Epidermal melanocyte (primary cell): ENCODE measurements at regions not wholly inside any gene's neighbourhood (a gene's known extent, or its start where the extent isn't known, plus 50 kb on each side); places are given as distances from the start of the nearest gene placed in this dataset.
"Not testable (repeated sequence)": the region's sequence is repeated elsewhere in the genome, so short reads cannot be mapped to it uniquely, and the experiment has no call there.

Source experiments
- DNase-seq: peaks from one replicate; pipeline ENCODE4 v3.0.0; 2011; ENCODE audit warnings: low spot score; ENCODE audit not compliant: insufficient read length

- DNase-seq: no peak
Observed at GRCh38 chrY:19056138-19056469, 282.6 kb upstream of the HSFY2 start.

GRCh38 chrY:19055232-19056137 is 281.9 kb upstream of the HSFY2 start:
- DNase-seq: no peak

DNA sequence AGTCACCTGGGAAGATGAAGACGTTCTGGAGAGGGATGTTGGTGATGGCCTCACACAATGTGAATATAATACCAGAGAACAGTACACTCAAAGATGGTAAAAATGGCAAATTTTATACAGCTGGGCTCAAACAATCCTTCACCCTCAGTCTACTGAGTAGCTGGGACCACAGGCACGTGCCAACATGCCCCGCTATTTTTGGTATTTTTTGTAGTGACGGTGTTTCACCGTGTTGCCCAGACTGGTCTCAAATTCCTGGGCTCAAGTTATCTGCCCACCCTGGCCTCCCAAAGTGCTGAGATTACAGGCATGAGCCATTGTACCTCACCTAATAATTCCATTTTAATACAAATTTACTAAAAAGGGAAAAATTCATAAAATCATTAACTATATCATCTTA is 280.3 kb upstream of the HSFY2 start:
- DNase-seq: no peak

- DNase-seq: no peak
Observed at GRCh38 chrY:19051021-19051420, 277.5 kb upstream of the HSFY2 start.

GRCh38 chrY:19042984-19043442 is 269.5 kb upstream of the HSFY2 start:
- no peak for DNase-seq

- DNase-seq: no peak
Observed at GRCh38 chrY:19042306-19042958, 268.9 kb upstream of the HSFY2 start.

DNA sequence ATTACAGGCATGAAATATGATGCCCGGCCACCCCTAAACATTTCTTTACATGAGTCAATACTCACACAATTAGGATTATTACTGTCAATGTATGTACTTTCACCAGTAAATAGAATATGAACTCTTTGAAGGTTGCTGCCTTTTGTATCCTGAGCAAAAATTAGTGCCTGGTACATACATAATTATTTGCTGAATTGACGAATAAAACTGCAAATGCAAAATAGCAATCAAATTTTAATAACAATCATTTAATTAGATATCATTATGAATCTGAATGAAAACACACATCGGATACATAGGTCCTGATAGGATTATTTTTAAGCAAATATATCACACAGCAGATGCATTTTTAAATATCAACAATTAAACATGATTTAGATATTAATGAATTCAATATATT is 253.1 kb upstream of the HSFY2 start:
- DNase-seq: no peak

- no peak for DNase-seq
Observed at GRCh38 chrY:19023934-19024333, 250.4 kb upstream of the HSFY2 start.

DNA sequence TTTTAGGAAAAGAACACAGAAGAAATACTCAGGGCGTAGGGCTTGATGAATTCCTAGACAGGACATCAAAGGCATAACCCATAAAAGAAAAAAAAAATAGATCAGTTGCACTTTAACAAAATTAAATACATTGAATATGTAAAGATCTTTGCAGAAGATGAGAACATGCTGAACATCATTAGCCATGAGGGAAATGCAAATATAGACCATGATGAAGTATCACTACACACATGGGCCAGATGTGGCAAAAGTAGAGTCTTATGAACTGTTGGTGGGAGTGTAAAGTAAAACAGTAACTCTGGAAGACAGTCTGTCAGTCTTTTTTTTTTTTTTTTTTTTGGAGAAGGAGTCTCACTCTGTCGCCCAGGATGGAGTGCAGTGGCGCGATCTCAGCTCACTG is 246.7 kb upstream of the HSFY2 start:
- no peak for DNase-seq

- DNase-seq: no peak
Observed at GRCh38 chrY:19016990-19017389, 243.5 kb upstream of the HSFY2 start.

- no peak for DNase-seq
Observed at GRCh38 chrY:19015854-19016253, 242.3 kb upstream of the HSFY2 start.

GRCh38 chrY:19015213-19015612 is 241.7 kb upstream of the HSFY2 start:
- DNase-seq: no peak

DNA sequence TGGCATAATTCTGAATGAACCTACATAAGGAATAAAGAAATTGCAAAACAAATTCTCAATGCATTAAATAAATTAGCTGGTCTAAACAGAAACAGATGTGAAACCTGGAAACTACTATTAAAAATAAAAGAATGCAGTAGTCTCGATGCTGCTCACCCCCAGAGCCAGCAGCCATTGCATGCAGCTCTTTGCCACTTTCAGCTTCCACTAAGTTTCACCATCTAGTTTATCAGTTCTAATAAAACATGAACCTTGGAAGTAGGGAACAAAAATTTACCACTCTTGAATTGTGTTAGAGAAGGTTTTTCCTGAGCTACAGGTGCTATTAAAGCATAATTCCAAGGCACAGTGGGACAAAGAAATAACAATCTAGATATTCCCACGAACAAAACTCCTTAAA is 239.4 kb upstream of the HSFY2 start:
- no peak for DNase-seq

GRCh38 chrY:19011605-19012090 is 238.1 kb upstream of the HSFY2 start:
- DNase-seq: no peak

DNA sequence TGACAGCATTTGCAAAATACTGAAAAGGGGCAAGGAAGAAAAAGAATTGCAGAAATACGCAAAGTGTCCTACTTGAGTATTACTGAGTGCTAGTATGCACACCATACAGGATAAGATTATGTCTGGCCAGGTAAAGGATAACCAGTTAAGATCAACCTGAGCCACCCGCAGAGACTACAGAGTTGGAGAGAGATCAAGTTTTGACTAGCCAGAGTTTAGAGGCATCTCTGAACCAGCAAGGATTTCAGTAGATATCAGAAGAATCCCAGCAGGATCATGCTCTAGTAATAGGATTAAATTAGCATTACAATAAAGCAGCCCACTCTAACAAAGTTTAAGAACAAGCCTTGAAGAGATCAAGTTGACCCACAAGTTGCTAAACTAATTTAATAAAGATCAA is 232.7 kb upstream of the HSFY2 start:
- no peak for DNase-seq

DNA sequence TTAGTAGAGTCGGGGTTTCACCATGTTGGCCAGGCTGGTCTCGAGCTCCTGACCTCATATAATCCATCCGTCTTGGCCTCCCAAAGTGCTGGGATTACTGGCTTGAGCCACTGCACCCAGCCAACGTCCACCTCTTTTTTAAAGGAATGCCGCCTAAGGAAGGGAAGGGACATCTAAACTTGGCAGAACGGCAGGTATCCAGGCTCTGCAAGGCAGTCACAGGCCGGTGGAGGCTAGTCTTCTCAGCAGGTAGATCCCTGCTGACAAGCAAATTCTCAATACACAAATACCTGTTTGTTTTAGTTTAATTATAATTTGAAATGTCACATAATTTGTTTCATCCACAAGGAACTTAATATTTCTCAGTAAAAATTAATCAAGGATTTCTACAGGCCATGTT is 232.0 kb upstream of the HSFY2 start:
- no peak for DNase-seq

GRCh38 chrY:18997635-18998240 is 224.2 kb upstream of the HSFY2 start:
- no peak for DNase-seq

GRCh38 chrY:18993480-18993879 is 219.9 kb upstream of the HSFY2 start:
- DNase-seq: no peak

DNA sequence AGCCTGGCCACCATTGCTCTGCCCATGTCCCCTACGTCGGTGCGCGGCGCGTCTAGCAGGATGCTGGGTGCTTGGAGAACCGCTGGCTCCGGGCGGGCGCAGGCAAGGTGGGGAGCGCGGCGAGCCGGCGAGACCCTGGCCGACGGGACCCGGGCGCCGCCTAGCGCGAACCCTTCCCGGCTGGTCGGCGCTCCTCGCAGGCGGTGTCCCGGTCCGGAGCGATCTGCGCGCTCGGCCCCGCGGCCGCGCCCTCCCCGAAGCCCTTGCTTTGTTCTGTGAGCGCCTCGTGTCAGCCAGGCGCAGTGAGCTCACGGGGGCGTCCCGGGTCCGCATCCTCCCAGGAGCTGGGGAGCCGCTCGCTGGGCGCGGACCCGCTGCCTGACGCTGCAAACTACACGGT is 219.1 kb upstream of the HSFY2 start:
- not testable (repeated sequence) for DNase-seq

- no peak for DNase-seq
Observed at GRCh38 chrY:18989356-18989755, 215.8 kb upstream of the HSFY2 start.

DNA sequence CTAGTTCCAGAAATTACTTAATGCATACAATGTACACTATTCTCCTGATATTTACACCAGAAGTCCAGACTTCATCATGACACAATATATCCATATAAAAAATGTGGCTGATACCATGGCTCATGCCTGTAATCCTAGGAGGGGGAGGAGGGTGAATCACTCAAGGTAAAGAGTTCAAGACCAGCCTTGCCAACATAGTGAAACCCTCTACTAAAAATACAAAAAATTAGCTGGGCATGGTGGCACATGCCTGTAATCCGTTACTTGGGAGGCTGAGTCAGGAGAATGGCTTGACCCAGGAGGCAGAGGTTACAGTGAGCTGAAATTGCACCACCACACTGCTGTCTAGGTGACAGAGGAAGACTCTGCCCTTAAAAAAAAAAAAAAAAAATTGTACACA is 192.5 kb upstream of the HSFY2 start:
- no peak for DNase-seq

- no peak for DNase-seq
Observed at GRCh38 chrY:18958846-18959245, 185.3 kb upstream of the HSFY2 start.
